Femur (tissue), 1 donor: ENCODE measurements at regions not wholly inside any gene's neighbourhood (a gene's known extent, or its start where the extent isn't known, plus 50 kb on each side); places are given as distances from the start of the nearest gene placed in this dataset.
A peak's percentile ranks its signal among the peaks of the same experiment; 100 is the strongest.

Experiments
- DNase-seq: peaks from one replicate; pipeline ENCODE4 v3.0.0-alpha.2; 2017

DNA sequence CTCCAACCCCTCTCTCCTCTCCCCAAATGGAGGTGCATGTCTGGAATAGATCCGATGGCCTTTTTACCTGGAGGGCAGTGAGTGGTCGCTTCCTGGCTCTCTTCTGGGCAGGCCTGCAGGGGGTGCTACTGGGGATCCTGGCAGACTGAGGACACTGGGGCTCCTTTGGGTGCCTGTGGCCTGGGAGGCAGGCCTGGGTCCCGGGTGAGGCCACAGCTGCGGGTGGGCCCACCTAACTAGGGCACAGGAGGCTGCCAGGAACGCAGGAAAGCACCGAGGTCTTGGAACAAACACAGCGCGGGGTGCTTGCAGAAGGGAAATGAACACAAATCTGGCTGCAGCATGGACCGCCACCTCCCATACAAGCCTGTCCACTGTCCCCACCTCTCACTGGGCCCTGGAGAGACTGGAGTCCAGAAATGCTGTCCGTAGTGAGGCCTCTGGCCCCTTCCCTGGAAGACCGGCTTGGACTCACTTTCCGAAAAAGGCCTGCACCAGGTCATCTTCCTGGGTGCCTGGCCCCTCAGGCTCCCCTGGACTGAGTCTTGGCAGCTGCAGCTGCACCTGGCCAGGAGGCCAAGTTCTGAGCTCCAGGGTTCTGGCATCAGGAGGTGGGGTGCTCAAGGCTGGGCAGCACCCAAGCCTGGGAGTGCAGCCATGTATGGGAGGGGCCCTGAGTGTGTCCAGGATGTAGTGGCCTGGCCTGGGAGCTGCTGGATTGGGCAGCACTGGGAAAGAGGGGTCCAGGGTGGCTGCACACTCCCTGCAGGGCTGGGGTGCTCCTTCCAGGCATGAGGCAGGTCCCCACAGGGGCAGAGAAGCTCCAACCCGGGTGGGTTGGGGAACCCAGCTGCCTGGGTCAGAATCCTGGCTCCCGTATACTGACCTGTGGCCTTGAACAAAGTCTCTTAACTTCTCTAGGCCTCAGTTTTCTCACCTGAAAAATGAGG lies 195.1 kb downstream of the IRF8 start:
- DNase-seq: no peak

DNA sequence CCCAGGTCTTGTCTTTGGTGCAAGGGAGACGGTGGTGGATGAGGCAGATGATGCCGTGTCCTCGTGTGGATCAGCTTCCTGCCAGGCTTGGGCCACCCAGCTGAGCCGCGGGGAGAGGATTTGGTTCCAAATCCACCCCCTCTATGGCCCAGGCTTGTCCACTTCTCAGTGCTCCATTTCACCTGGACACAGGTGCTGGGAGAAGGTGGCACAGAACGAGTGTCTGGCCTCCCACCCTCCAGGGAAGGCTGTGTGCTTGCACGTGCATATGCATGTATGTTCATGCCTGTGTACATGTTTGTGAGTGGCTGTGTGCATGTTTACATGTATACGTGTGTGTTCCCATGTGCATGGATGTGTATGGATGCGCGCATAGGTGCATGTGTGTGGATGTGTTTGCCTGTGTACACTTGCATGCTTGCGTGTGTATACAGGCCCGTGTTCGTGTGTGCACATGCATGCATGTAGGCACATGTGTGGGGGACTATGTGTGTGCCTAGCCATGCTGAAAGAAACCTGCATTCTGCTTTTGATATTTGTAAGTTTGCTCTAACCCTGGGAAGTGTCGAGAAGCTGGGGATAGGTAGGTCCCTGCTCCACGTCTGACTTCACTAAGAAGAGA lies 196.3 kb downstream of the IRF8 start:
- no peak for DNase-seq

DNA sequence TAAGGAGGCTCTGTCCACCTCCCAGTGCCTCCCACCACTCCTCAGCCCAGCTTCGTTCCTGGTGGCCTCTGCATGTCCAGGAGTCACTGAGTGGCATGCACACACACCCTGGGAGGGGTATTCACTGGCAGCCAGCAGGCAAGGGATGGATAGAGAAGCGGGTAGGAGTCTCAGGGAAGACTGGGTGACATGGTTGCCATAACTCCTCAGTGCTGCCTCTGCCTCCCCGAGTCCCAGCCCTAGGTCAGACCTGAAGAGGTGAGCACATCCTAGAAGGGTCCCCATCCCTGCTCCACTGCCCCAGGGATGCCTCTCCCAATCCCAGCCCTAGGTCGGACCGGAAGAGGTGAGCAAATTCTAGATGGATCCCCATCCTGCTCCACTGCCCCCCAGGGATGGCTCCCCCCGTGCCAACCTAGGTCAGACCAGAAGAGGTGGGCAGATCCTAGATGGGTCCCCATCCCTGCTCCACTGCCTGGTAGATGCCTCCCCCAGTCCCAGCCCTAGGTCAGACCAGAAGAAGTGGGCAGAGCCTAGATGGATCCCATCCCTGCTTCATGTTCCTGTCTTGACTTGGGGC lies 197.0 kb downstream of the IRF8 start:
- DNase-seq: no peak

DNA sequence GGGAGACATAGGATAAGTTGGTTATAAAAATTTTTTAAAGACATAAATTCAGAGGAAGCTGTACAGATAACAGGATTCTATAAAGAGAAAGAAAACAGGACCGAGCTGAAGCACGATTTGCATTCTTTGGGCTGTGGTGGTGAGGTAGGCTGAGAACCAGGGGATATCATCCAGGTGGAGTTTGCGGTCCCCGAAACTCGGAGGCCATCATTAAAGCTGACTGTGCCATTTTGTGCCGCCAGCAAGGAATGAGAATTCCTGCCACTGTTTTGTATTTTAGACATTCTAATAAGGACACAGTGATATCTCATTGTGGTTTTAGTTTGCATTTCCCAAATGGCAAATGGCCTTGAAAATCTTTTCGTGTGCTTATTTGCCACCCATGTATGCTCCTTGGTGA lies 197.9 kb downstream of the IRF8 start:
- DNase-seq: no peak

DNA sequence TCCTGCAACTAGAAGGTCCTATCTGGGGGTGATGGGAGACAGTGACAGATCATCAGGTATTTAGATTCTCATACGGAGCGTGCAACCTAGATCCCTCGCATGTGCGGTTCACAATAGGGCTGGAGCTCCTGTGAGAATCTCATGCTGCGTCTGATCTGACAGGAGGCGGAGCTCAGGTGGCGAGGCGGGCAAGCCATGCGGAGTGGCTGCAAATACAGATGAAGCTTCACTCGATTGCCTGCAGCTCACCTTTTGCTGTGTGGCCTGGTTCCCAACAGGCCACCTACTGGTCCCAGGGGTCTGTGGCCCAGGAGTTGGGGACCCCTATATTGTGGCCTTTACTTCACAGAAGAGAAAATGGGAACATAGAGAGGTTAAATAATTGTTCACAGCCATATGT lies 200.4 kb downstream of the IRF8 start:
- DNase-seq: no peak

DNA sequence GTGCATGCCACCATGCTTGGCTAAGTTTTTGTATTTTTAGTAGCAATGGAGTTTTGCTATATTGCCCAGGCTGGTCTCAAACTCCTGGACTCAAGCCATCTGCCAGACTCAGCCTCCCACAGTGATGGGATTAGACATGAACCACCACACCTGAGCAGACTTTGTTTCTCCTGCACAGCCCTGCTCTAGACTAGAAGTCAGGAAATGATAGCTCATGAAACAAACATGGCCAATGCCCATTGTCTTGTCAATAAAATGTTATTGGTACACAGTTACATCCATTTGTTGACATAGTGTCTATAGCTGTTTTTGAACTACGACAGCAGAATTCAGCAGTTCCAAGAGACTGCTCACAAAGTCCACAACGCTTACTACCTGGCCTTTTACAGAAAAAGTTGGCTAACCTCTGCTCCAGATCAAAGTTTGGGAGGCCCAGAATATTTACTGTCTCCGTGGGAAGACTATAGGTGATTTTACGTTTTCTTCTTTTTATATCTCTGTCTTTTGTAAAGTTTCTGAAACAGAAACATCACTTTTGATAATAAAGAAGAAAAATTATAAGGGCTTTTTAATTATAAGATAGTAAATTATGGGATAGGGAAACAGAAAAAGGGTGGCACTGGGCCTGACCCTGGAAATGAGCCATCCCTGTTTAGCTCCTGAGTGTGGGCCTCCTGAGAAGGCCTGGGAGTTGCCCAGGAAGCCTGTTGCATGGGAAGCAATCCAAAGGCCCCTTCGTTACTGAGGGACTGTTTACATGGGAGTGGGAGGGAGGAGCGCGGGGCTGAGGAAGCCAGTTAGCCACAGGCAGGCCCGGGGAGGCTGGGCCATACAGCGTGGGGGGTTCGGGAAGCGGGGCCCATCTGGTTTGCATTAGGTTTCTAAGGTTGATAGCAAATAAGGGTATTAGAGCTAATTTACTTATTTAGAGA lies 201.5 kb downstream of the IRF8 start:
- peak; percentile 50 for DNase-seq

DNA sequence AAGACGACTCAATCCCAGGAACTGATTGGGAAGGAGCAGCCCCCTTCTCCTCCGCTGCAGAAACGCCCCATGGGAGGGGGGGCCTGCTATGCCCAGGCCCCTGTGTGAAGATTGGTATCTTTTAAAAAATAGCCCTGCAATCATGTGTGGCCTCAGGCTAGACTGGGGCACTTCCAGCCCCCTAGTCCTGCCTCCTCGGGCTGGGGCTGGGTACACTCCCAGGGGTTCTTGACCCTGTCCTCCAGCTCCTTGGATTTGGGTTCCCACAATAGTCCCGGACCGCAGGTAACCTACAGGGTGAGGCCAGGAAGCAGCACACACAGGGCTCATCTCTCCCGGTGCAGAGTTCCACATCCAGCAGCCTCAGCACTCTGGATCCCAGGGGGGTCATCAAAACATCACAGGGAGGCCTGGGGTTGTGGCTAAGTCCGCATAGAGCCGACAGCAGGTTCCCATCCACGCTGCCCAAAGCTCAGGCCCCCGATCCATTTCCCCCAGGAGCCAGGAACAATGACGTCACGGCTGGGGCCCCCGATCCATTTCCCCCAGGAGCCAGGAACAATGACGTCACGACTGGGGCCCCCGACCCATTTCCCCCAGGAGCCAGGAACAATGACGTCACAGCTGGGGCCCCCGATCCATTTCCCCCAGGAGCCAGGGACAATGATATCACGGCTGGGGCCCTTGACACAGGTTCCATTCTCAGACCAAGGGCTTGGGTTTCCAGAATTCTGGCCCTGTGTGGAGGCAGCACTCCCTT lies 202.4 kb downstream of the IRF8 start:
- DNase-seq: no peak

DNA sequence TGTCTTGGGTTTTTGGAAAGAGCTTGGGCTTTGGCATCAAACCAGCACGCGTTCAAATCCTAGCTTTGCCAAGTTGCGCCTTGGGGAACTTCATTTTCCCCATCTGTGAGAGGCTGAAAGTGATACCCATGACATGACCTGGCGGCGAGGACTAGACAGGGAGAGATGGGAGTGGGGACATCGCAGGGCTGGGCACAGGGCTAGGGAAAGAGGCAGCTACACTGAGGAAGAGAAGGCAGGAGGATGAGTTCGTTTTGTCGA lies 202.9 kb downstream of the IRF8 start:
- DNase-seq: peak; percentile 55

DNA sequence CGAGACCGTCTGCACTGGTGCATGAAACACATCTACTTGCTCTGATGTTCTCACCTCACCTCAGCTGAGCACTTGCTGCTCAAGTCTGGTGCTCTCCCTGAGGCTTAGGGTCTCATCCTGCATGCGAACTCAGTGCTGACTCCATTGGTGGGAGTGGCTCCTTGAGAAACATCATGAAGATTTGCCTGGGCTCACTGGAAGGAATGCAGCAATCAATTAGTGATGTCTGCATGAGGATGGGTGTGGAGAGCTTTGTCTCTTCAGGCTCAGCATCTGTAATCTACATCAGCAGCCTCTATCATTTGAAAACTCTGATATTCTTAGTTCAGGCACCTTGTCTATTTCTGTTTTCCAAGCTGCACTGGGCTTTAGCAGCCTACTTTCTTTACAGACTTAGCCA lies 204.4 kb downstream of the IRF8 start:
- DNase-seq: no peak

DNA sequence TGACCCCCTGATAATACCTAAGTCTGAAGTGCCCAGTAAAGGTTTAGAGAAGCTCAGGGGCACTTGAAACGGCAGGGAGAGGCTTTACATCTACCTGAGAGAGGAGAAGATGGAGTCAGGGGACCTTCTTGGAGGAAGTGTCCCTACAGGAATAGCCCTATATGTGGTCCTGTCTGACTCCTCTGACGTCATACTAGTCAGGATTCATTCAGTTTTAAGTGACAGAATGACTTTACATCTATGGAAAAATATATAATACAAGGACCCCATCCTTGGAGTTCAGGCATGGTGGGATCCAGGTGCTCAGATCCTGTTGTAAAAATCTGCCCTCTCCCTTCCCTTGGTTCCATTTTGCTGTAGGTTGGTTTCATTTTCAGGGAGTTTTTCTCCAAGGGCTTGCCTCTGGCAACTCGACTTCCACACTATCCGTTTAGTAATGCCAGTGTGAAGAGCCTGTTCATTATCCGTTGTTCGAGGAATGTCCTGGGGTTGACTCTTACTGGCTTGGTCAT lies 205.6 kb downstream of the IRF8 start:
- DNase-seq: no peak

DNA sequence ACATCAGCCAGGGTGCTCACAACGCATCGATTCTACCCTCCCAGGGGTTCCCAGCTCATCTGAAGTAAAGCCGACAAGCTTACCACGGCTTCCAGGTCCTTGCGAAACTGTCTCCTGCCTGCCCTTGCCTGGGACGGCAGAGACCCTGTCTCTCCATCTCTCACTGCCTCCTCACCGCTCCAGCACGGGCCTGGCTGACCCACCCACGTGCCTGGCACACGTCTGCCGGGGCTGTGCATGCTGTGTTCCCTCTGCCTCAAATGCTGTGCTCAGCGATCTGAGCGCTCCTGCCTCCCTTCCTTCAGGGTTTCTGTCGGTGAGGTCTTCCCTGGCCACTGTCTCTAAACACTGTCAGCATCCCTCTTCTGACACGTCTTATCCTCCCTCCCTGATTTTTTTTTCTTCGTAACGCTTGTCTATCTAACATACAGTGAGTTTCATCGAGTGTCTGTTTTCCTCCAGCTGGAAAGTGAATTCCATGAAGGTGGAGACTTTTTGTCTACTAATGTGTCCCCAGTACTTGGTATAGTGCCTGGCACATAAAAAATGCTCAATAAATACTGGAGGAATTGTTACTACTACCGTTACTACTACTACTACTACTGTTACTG lies 208.4 kb downstream of the IRF8 start:
- no peak for DNase-seq

DNA sequence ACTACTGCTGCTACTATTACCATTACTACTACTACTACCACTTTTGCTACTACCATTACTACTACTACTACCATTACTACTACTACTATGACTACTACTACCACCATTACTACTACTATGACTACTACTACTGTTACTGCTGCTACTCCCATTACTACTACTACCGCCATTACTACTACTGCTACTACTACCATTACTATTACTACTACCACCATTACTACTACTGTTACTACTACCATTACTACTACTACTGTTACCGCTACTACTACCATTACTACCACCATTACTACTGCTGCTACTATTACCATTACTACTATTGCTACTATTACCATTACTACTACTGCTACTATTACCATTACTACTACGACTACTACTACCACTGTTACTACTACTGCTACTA lies 209.1 kb downstream of the IRF8 start:
- no peak for DNase-seq

DNA sequence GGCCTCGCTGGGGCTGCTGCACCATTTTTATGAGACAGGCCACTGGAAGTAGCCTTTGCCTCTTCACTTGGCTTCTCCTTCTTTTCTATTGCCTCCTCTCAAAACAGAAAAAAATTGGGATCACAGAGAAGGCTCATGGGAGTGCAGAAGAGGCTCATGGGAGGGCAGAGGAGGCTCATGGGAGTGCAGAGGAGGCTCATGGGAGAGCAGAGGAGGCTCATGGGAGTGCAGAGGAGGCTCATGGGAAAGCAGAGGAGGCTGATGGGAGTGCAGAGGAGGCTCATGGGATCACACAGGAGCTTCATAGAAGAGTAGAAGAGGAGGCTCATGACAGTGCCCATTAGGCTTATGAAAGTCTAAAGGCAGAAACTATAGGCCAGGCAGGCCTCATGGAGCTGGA lies 211.2 kb downstream of the IRF8 start:
- no peak for DNase-seq

DNA sequence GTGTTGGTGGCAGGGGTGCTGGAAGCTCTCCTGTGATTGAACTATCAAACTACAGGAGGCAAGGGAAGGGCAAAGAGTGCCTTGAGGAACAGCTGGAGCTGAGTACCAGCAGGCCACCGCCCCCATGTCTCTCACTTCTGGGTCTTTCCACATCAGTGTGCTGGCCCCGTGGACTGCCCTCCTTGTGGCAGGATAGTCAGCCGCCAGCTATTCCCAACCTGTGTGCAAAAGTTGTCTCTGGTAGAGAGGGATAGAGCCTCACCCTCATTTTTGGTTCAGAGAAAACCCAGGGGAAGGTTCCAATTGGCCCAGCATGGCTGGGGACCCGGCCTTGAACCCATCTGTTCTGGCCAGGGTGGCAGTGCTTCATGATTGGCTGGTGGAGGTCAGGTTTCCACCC lies 211.8 kb downstream of the IRF8 start:
- DNase-seq: no peak

DNA sequence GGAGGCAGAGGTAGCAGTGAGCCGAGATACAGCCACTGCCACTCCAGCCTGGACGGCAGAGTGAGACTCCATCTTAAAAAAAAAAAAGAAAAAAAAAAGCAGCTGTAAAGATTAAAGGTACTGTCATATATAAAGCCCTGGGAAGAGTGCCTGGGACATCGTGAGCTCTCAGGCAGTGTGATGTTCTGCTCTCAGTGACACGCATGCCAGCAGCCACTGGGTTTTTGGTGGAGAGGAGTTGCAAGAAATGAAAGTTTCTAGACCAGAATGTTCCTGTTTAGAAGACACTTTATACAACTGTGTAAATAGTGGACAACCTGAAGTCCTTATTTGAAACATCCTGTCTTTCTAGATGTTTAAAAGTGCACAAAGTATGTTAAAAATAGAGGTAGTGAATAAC lies 213.2 kb downstream of the IRF8 start:
- no peak for DNase-seq

DNA sequence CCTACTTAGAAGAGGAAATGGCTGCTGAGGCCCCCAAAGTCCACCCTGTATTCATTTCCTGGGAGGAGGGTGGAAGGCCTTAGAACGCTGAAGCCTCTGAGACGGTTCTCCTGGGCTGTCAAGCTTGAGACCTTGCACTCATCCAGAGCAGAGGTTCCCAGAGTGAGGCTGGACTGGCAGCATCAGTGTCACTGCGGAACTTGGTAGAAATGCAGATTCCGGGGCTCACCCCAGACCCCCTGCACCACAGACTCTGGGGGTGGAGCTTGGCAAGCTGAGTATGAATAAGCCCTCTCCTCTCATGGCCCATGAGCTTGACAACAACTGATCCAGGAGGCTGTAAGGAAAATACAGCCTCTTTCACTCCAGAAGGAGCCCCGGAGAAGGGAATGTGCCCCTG lies 218.3 kb downstream of the IRF8 start:
- DNase-seq: no peak

DNA sequence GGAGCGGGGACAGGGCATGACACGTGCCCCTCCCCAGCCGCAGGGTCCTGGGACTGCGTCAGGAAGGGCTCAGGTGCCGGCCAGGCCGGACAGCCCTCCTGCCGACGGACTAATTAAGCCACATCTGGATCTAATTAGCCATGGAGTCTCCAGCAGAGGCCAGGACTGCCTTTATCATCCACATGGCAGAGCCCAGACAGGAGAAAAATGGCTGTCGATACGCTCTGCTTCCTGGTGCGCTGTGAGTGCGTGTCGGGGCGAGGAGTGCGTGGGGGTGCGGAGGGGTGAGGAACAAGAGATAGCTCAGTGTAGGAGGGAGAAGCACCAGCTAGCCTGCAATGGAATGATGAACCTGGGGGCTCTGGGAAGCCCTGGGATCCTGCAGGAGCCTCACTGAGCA lies 218.8 kb downstream of the IRF8 start:
- no peak for DNase-seq

DNA sequence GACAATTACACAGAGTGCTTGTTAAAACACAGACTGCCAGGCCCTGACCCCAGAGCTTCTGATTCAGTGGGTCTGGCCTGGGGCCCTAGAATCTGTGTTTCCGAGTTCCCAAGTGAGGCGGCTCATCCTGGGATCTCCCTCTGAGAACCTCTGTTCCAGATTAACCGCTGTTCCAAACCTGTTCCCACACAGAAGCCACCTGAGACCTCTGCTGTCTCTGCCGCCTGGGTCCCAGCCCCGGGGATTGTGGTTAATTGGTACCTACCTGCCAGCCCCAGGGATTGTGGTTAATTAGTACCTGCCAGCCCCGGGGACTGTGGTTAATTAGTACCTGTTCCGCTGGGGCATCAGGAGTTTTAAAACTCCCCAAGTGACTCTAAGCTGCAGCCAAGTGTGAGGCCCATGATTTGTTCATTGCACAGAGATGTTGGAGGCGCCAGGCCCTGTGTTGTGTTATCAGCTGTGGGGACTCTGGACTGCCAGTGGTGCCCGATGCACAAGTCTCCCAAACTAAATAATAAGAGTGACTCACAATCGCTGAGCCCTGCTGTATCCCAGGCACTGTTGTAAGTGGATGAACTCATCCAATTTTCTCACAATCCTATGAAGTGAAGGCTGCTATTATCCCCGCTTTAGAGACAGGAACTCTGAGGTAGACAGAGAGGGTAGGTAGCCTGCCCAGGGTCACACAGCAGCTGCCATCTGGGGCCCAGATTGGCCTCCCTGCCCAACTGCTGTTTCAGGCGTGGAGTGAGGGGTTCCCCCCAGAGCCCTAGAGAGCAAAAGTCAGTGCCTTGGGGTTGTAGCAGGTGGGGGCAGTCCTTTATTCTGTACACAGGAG lies 219.7 kb downstream of the IRF8 start:
- DNase-seq: no peak

DNA sequence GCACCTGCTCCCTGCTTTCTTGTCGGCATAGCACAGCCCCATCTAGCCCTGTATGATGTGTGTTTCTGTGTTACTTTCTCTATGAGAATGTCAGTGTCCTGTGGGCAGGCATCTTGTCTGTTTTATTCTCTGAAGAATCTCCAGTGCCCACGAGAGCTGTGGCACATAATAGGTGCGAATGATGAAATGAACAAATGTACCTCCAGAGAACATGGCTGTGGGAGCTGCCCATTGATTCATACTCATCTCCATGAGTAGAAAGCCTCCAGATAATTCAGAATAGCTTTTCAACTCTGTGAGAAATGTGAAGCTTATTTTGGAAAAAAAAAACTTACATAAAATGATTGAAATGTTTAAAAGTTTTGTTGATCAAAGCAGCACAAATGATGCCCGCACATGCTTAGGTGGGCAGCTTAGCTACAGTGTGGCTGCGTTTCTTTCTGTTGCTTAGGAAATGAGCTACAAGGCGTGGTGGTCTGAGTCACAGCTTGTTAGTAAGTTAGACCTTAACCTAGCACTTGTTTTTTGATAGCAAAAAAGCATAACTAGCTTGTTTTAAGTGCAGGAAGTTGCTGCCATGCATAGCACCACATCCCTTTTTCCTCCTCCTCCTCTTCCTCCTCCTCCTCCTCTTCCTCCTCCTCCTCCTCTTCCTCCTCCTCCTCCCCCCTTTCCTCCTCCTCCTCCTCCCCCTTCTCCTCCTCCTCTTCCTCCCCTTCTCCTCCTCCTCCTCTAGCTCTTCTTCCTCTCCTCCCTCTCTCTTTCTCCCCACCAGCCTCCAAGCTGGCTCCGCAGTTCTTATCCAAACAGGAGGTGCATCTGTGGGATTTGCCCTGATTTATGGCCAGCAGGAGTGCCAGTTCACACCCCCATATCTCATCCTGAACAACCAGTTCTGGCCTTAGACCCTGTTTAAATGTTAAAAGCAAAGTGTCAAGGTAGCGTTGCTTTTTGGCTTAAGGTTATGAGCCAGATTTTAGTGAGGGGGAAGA lies 221.5 kb downstream of the IRF8 start:
- DNase-seq: no peak
